ENCODE measurements at regions not wholly inside any gene's neighbourhood (a gene's known extent, or its start where the extent isn't known, plus 50 kb on each side); places are given as distances from the start of the nearest gene placed in this dataset.

DNA sequence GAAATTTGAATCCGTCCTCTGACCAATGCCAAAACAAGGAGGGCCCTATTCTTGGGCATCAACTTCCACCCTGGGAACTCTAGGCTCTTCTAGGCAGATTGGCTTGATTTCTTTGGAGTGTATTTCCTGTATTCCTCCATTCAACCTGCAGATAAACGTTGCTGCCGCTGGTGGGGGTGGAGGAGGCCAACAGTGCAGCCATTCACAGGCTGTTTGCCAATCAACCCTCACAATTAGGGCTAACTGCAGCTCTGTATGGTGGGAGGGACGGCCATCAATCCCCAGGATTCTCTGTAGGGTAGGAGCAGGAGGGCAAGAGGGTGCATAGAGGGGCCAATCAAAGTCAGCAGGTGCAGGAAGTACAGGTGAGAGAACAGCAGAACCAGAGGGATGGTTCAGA lies 273.1 kb upstream of the PROX1 start:
- Mint-ChIP-seq H3K27me3 (ENCODE audit: insufficient read depth, low read depth) (peaks cover 2% of the 10 kb centered on the region), H3K4me1 (peaks cover 6% of the 10 kb centered on the region), H3K27ac (peak overlapping the region; percentile 5), H3K36me3 (no peaks in the 10 kb centered on the region), H3K4me3 (no peak overlapping the region), H3K9me3 (peaks cover 4% of the 10 kb centered on the region)
- no peak overlapping the region for H3K9ac ChIP-seq
- H3K4me1 ChIP-seq = peaks cover 17% of the 10 kb centered on the region
- H3K4me3 ChIP-seq = no peak overlapping the region
- no peaks in the 10 kb centered on the region for H3K27me3 ChIP-seq
- no peaks in the 10 kb centered on the region for H3K79me2 ChIP-seq (ENCODE audit: low read depth)
- H3F3A ChIP-seq (ENCODE audit: low read depth) = no peaks in the 10 kb centered on the region
- TF ChIP-seq EZH2 (IDR thresholded peaks at IDR 0.05) (no peak), EZH2phosphoT487 (IDR thresholded peaks at IDR 0.05) (no peak)
- TF ChIP-seq, protein P1, sequence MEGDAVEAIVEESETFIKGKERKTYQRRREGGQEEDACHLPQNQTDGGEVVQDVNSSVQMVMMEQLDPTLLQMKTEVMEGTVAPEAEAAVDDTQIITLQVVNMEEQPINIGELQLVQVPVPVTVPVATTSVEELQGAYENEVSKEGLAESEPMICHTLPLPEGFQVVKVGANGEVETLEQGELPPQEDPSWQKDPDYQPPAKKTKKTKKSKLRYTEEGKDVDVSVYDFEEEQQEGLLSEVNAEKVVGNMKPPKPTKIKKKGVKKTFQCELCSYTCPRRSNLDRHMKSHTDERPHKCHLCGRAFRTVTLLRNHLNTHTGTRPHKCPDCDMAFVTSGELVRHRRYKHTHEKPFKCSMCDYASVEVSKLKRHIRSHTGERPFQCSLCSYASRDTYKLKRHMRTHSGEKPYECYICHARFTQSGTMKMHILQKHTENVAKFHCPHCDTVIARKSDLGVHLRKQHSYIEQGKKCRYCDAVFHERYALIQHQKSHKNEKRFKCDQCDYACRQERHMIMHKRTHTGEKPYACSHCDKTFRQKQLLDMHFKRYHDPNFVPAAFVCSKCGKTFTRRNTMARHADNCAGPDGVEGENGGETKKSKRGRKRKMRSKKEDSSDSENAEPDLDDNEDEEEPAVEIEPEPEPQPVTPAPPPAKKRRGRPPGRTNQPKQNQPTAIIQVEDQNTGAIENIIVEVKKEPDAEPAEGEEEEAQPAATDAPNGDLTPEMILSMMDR (IDR thresholded peaks at IDR 0.05) = no peak
- no peaks in the 10 kb centered on the region for H4K20me1 ChIP-seq (ENCODE audit: low read depth)
- no peaks in the 10 kb centered on the region for H3K9me3 ChIP-seq (ENCODE audit: low read depth)
- peak; percentile 57 for DNase-seq (ENCODE audit: low spot score)
- H3K27ac ChIP-seq = no peak overlapping the region
- H3K36me3 ChIP-seq = no peaks in the 10 kb centered on the region
- H2AFZ ChIP-seq (replicated peaks) = peak overlapping the region; percentile 100
- peak overlapping the region; percentile 56 for H3K4me2 ChIP-seq

DNA sequence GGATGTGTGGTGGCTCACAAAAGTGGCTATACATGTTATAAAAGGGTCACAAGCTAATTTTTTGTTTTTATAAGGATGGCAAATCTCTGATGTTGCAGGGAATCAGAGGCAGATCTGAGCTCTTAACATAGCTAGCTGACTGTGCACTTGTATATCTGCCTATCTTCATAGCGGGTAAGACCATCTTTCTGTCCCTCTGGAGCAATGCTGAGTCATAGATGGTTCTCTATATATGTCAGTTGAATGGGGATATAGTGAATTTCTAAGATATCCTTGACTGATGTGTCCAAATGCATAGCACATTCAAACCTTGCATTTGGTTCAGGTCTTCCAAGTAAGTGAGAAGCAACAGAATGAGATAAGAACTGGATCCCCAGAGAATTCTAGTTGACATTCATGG lies 272.6 kb upstream of the PROX1 start:
- Histone ChIP-seq H2AFZ (replicated peaks) (no peak overlapping the region), H3K4me3 (no peak overlapping the region), H3K36me3 (no peaks in the 10 kb centered on the region), H3K9me3 (ENCODE audit: low read depth) (no peaks in the 10 kb centered on the region), H3K9ac (no peak overlapping the region), H4K20me1 (ENCODE audit: low read depth) (no peaks in the 10 kb centered on the region), H3K4me1 (peaks cover 17% of the 10 kb centered on the region), H3F3A (ENCODE audit: low read depth) (no peaks in the 10 kb centered on the region), H3K4me2 (no peak overlapping the region), H3K27me3 (no peaks in the 10 kb centered on the region), H3K27ac (no peak overlapping the region), H3K79me2 (ENCODE audit: low read depth) (no peaks in the 10 kb centered on the region)
- no peak for DNase-seq (ENCODE audit: low spot score)
- no peaks in the 10 kb centered on the region for H3K36me3 Mint-ChIP-seq
- peaks cover 4% of the 10 kb centered on the region for H3K9me3 Mint-ChIP-seq
- H3K27ac Mint-ChIP-seq = no peak overlapping the region
- peaks cover 2% of the 10 kb centered on the region for H3K27me3 Mint-ChIP-seq (ENCODE audit: insufficient read depth, low read depth)
- TF ChIP-seq, protein P1 (IDR thresholded peaks at IDR 0.05) = no peak
- TF ChIP-seq EZH2phosphoT487 (IDR thresholded peaks at IDR 0.05) (no peak), EZH2 (IDR thresholded peaks at IDR 0.05) (no peak)
- H3K4me1 Mint-ChIP-seq = peaks cover 6% of the 10 kb centered on the region
- no peak overlapping the region for H3K4me3 Mint-ChIP-seq

DNA sequence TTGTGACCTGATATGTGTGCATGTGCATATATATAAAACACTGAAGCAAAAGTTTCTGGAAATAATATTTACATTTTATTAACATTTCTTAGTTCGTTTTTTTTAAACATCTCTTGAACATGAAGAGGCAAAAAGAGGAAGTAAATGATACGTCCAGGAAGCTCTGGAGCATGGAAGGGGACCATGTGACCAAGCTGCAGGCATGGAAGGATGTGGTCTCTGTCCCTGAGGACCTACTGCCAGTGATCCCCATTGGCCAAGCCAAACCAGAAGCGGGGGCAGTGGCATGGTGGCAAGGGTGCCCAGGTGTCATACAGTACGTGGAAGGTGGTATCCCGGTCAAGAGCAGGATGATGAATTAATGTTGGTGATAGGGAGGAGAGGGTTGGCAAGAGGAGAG lies 268.3 kb upstream of the PROX1 start:
- Histone ChIP-seq H3K9me3 (ENCODE audit: low read depth) (no peaks in the 10 kb centered on the region), H3F3A (ENCODE audit: low read depth) (no peaks in the 10 kb centered on the region), H3K4me3 (no peak overlapping the region), H3K79me2 (ENCODE audit: low read depth) (no peaks in the 10 kb centered on the region), H3K27ac (no peak overlapping the region), H3K4me1 (peaks cover 11% of the 10 kb centered on the region), H3K4me2 (no peak overlapping the region), H3K9ac (no peak overlapping the region), H3K36me3 (no peaks in the 10 kb centered on the region), H3K27me3 (no peaks in the 10 kb centered on the region), H2AFZ (replicated peaks) (no peak overlapping the region), H4K20me1 (ENCODE audit: low read depth) (no peaks in the 10 kb centered on the region)
- TF ChIP-seq EZH2phosphoT487 (IDR thresholded peaks at IDR 0.05) = no peak
- TF ChIP-seq, protein P1 (IDR thresholded peaks at IDR 0.05) = no peak
- no peak for TF ChIP-seq EZH2 (IDR thresholded peaks at IDR 0.05)
- Mint-ChIP-seq H3K9me3 (peaks cover 2% of the 10 kb centered on the region), H3K27ac (no peak overlapping the region), H3K36me3 (no peaks in the 10 kb centered on the region), H3K27me3 (ENCODE audit: insufficient read depth, low read depth) (peaks cover 2% of the 10 kb centered on the region), H3K4me3 (no peak overlapping the region), H3K4me1 (peaks cover 5% of the 10 kb centered on the region)
- no peak for DNase-seq (ENCODE audit: low spot score)

Data from neural progenitor cell (in vitro differentiated cells).